Mammary epithelial cell (primary cell): ENCODE measurements at regions not wholly inside any gene's neighbourhood (a gene's known extent, or its start where the extent isn't known, plus 50 kb on each side); places are given as distances from the start of the nearest gene placed in this dataset.

Experiments used
- CTCF ChIP-seq, 2 donors: IDR thresholded peaks in 1 of 2; conservative IDR thresholded peaks in 1 of 2; 2 replicates each; pipeline ENCODE4 v1.5.1; 2011 to 2012; ENCODE audit warnings: inconsistent platforms in 2 of 2, low read length in 2 of 2, mild to moderate bottlenecking in 2 of 2, control low read depth in 1 of 2, low read depth in 1 of 2; ENCODE audit not compliant: insufficient read depth in 1 of 2; ENCODE audit errors: extremely low read depth in 1 of 2
- EZH2 ChIP-seq: IDR thresholded peaks from 2 replicates; pipeline ENCODE4 v1.6.1; 2012; ENCODE audit warnings: low read length, inconsistent platforms, borderline replicate concordance

DNA sequence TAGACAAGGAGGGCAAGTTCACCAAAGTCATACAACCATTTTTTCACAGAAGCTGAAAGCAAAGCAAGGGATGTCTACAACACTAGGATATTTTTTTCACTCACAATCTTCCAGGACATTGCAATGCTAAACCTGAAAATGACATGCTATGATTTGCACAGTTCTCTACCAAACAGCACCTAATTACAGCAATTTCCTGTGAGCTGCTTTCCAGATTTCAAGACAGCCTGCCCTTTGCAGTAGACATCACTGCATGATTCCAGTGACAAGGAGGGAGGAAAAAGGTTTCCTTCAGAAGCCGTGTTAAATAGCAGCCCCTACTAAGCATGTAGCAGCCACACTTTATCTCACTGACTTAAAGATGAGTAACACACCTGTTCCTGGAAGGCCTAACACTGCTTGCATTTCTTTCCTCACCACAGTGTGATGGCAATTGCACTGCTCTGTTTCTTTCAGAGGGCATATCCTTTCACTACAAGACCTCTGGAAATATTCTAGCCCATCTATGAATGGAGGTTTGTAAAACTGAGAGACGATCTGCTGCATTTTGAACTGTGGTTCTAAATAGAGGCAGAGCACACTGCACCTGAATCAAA, 97.1 kb downstream of the DUSP10 start:
- no peak for TF ChIP-seq CTCF (conservative IDR thresholded peaks at IDR 0.05 in 1 of 2, IDR thresholded peaks at IDR 0.05 in 1 of 2; ENCODE audit: extremely low read depth in 1 of 2, insufficient read depth in 1 of 2, low read depth in 1 of 2, low read length in 2 of 2)
- TF ChIP-seq EZH2: no peak
